Mammary epithelial cell (primary cell): ENCODE measurements at regions not wholly inside any gene's neighbourhood (a gene's known extent, or its start where the extent isn't known, plus 50 kb on each side); places are given as distances from the start of the nearest gene placed in this dataset.

Experiments used
- EZH2 ChIP-seq: IDR thresholded peaks from 2 replicates; pipeline ENCODE4 v1.6.1; 2012; ENCODE audit warnings: low read length, inconsistent platforms, borderline replicate concordance
- TF ChIP-seq, protein P1 (sequence below), 2 donors: IDR thresholded peaks in 1 of 2; conservative IDR thresholded peaks in 1 of 2; 2 replicates each; pipeline ENCODE4 v1.5.1; 2011 to 2012; ENCODE audit warnings: inconsistent platforms in 2 of 2, low read length in 2 of 2, mild to moderate bottlenecking in 2 of 2, control low read depth in 1 of 2, low read depth in 1 of 2; ENCODE audit not compliant: insufficient read depth in 1 of 2; ENCODE audit errors: extremely low read depth in 1 of 2

DNA sequence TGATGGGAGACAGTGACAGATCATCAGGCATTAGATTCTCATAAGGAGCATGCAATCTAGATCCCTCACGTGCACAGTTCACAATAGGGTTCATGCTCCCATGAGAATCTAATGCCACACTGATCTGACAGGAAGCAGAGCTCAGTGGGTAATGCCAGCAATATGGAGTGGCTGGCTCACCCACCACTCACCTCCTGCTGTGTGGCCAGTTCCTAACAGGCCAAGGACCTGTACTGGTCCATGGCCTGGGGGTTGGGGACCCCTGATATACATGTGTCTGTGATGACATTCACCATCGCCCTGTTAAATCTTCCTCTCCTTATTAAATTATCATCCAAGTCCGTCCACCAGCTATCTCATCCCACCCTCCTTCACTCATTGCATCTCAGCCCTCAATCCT is 118.4 kb downstream of the TEX36 start:
- TF ChIP-seq, protein P1, sequence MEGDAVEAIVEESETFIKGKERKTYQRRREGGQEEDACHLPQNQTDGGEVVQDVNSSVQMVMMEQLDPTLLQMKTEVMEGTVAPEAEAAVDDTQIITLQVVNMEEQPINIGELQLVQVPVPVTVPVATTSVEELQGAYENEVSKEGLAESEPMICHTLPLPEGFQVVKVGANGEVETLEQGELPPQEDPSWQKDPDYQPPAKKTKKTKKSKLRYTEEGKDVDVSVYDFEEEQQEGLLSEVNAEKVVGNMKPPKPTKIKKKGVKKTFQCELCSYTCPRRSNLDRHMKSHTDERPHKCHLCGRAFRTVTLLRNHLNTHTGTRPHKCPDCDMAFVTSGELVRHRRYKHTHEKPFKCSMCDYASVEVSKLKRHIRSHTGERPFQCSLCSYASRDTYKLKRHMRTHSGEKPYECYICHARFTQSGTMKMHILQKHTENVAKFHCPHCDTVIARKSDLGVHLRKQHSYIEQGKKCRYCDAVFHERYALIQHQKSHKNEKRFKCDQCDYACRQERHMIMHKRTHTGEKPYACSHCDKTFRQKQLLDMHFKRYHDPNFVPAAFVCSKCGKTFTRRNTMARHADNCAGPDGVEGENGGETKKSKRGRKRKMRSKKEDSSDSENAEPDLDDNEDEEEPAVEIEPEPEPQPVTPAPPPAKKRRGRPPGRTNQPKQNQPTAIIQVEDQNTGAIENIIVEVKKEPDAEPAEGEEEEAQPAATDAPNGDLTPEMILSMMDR (conservative IDR thresholded peaks at IDR 0.05 in 1 of 2, IDR thresholded peaks at IDR 0.05 in 1 of 2; ENCODE audit: extremely low read depth in 1 of 2, insufficient read depth in 1 of 2, low read depth in 1 of 2, low read length in 2 of 2) = no peak
- no peak for TF ChIP-seq EZH2
